Brain microvascular endothelial cell (primary cell): ENCODE measurements at regions not wholly inside any gene's neighbourhood (a gene's known extent, or its start where the extent isn't known, plus 50 kb on each side); places are given as distances from the start of the nearest gene placed in this dataset.

Experiments used
- DNase-seq: peaks from one replicate; pipeline ENCODE4 v3.0.0-alpha.2; 2020
- H3K27ac ChIP-seq: fragments of 250-450 bp; sonication (Bioruptor Pico); 2 replicates; pipeline ENCODE4 v1.5.1; 2020; ENCODE audit warnings: mild to moderate bottlenecking, moderate library complexity
- H3K27me3 ChIP-seq: fragments of 250-450 bp; sonication (Bioruptor Pico); replicated peaks from 2 replicates; pipeline ENCODE4 v1.5.1; 2020; ENCODE audit warnings: mild to moderate bottlenecking
- H3K36me3 ChIP-seq: fragments of 250-450 bp; sonication (Bioruptor Pico); replicated peaks from 2 replicates; pipeline ENCODE4 v1.5.1; 2020; ENCODE audit warnings: mild to moderate bottlenecking
- H3K4me3 ChIP-seq: 2 replicates; pipeline ENCODE4 v1.5.1; 2011; ENCODE audit warnings: low read depth, mild to moderate bottlenecking, control low read depth, low read length, moderate library complexity
- CTCF ChIP-seq: IDR thresholded peaks from 2 replicates; pipeline ENCODE4 v1.5.1; 2011; ENCODE audit warnings: low read depth, mild to moderate bottlenecking, moderate library complexity, low read length, control low read depth, inconsistent platforms; ENCODE audit errors: missing control alignments
- in situ Hi-C: cut with HindIII; loops from 2 replicates; pipeline ENCODE4 v1.10.0; 2017; ENCODE audit warnings: low sequenced_read_pairs, low pct_ligation_motif_present

GRCh38 chr7:12993025-12993424 lies 305.6 kb downstream of the ARL4A start:
- no peak for DNase-seq
- in situ Hi-C loops: no loop called here

GRCh38 chr7:12995912-12996469 lies 308.6 kb downstream of the ARL4A start:
- Histone ChIP-seq H3K27me3 (no peaks in the 10 kb centered on the region), H3K4me3 (no peak overlapping the region), H3K27ac (no peak overlapping the region), H3K36me3 (no peaks in the 10 kb centered on the region)
- in situ Hi-C loops: no loop called here
- DNase-seq: no peak
- TF ChIP-seq CTCF: no peak

More at GRCh38 chr7:12993025-12993424, 305.6 kb downstream of the ARL4A start:
- no peak overlapping the region for H3K4me3 ChIP-seq
- no peak for TF ChIP-seq CTCF
- no peak overlapping the region for H3K27ac ChIP-seq
- no peaks in the 10 kb centered on the region for H3K27me3 ChIP-seq
- H3K36me3 ChIP-seq: no peaks in the 10 kb centered on the region

- no peak for DNase-seq
- Histone ChIP-seq H3K4me3 (no peak overlapping the region), H3K27ac (no peak overlapping the region), H3K36me3 (no peaks in the 10 kb centered on the region), H3K27me3 (no peaks in the 10 kb centered on the region)
- in situ Hi-C loops: no loop called here
- no peak for TF ChIP-seq CTCF
These were observed 319.9 kb downstream of the ARL4A start for GRCh38 chr7:13007331-13007730.

- Histone ChIP-seq H3K27me3 (no peaks in the 10 kb centered on the region), H3K36me3 (no peaks in the 10 kb centered on the region), H3K27ac (no peak overlapping the region), H3K4me3 (no peak overlapping the region)
- in situ Hi-C loops: no loop called here
- no peak for DNase-seq
- TF ChIP-seq CTCF: no peak
These were observed 322.1 kb downstream of the ARL4A start for GRCh38 chr7:13009517-13009916.

GRCh38 chr7:13014011-13014410 lies 326.6 kb downstream of the ARL4A start:
- Histone ChIP-seq H3K36me3 (no peaks in the 10 kb centered on the region), H3K27ac (no peak overlapping the region), H3K27me3 (no peaks in the 10 kb centered on the region), H3K4me3 (no peak overlapping the region)
- TF ChIP-seq CTCF: no peak
- in situ Hi-C loops: no loop called here
- DNase-seq: no peak

- H3K36me3 ChIP-seq: no peaks in the 10 kb centered on the region
- no peak for TF ChIP-seq CTCF
- H3K27ac ChIP-seq: no peak overlapping the region
- no peaks in the 10 kb centered on the region for H3K27me3 ChIP-seq
- no peak overlapping the region for H3K4me3 ChIP-seq
- DNase-seq: no peak
- in situ Hi-C loops: no loop called here
These were observed 328.7 kb downstream of the ARL4A start for GRCh38 chr7:13016036-13016581.
